HCT116 (cell line): ENCODE measurements at regions not wholly inside any gene's neighbourhood (a gene's known extent, or its start where the extent isn't known, plus 50 kb on each side); places are given as distances from the start of the nearest gene placed in this dataset.

Experiments
- ATAC-seq: fragments of 200-7000 bp; cut with Tn5 transposase; 2 replicates; pipeline ENCODE4 v1.9.1; 2020; ENCODE audit warnings: mild to moderate bottlenecking, moderate library complexity
- BruUV-seq: library from RNA; stranded (reverse); fragments of 400-500 nt; replicated peaks from 2 replicates; lab custom pipeline; 2021; lab: Mats Ljungman, UMichigan
- CTCF ChIA-PET: fragments of 300-600 bp; sonication (Branson Sonifier 250); formaldehyde crosslinking; loops from one replicate; lab custom pipeline; 2021; ENCODE audit warnings: antibody characterized with exemption; lab: Charles Lee
- POLR2A ChIA-PET: fragments of 300-600, 350-600 bp; sonication (Branson Sonifier 250); formaldehyde crosslinking; loops from one replicate; lab custom pipeline; 2021; ENCODE audit warnings: antibody characterized with exemption; lab: Charles Lee
- RAD21 ChIA-PET, 2 experiments: fragments of 300-600 bp; sonication (Branson Sonifier 250); formaldehyde crosslinking; loops; one replicate each; lab custom pipeline; 2023; ENCODE audit warnings: low total read pairs in 2 of 2; ENCODE audit not compliant: uncharacterized antibody in 2 of 2, unreplicated experiment in 2 of 2, low non-redundant PET in 1 of 2; lab: Charles Lee
- DNase-seq: peaks from one replicate; pipeline ENCODE4 v3.0.0-alpha.2; 2010; ENCODE audit warnings: low read depth, low spot score
- H2AFZ ChIP-seq: fragments of 200-600 bp; shearing (Covaris generic), sonication (generic); 2 replicates; pipeline ENCODE4 v1.6.1; 2017; ENCODE audit warnings: low read depth, mixed run types, mixed read lengths, antibody characterized with exemption, low read length; ENCODE audit not compliant: poor library complexity, severe bottlenecking
- H3K27ac ChIP-seq: 2 replicates; pipeline ENCODE4 v1.5.1; 2012; ENCODE audit warnings: low read depth, low read length
- H3K27me3 ChIP-seq: fragments of 200-600 bp; sonication (generic); 2 replicates; pipeline ENCODE4 v1.6.1; 2016; ENCODE audit warnings: mixed run types, low read length, mixed read lengths; ENCODE audit not compliant: insufficient read depth
- H3K36me3 ChIP-seq, 2 experiments: fragments of 200-500 bp in 1 of 2; fragments of 200-600 bp in 1 of 2; sonication (Bioruptor generic) in 1 of 2; sonication (generic) in 1 of 2; 2 replicates each; pipeline versions ENCODE4 v1.5.1 to v1.6.1; 2014 to 2016; ENCODE audit warnings: low read length in 2 of 2, inconsistent platforms in 1 of 2, mixed read lengths in 1 of 2, mixed run types in 1 of 2; ENCODE audit not compliant: insufficient read depth in 2 of 2, control insufficient read depth in 1 of 2
- H3K4me1 ChIP-seq, 2 experiments: fragments of 200-600 bp in 1 of 2; sonication (generic) in 1 of 2; 2 replicates each; pipeline versions ENCODE4 v1.5.1 to v1.6.1; 2012 to 2017; ENCODE audit warnings: low read length in 2 of 2, inconsistent platforms in 1 of 2, mild to moderate bottlenecking in 1 of 2, mixed read lengths in 1 of 2, mixed run types in 1 of 2, moderate library complexity in 1 of 2; ENCODE audit not compliant: insufficient read depth in 2 of 2, control insufficient read depth in 1 of 2
- H3K4me2 ChIP-seq: fragments of 200-600 bp; sonication (generic); 2 replicates; pipeline ENCODE4 v1.6.1; 2017; ENCODE audit warnings: mixed run types, low read length, mixed read lengths
- H3K4me3 ChIP-seq, 2 experiments: fragments of 200-600 bp in 1 of 2; sonication (generic) in 1 of 2; replicated peaks in 1 of 2; 2 replicates each; pipeline ENCODE4 v1.5.1; 2011 to 2016; ENCODE audit warnings: low read length in 2 of 2, control low read depth in 1 of 2, low read depth in 1 of 2, mild to moderate bottlenecking in 1 of 2, mixed read lengths in 1 of 2, mixed run types in 1 of 2
- H3K79me2 ChIP-seq: fragments of 200-600 bp; sonication (generic); 2 replicates; pipeline ENCODE4 v1.6.1; 2017; ENCODE audit warnings: mild to moderate bottlenecking, mixed run types, low read length, moderate library complexity, mixed read lengths; ENCODE audit not compliant: insufficient read depth
- H3K9ac ChIP-seq: fragments of 200-600 bp; sonication (generic); 2 replicates; pipeline ENCODE4 v1.6.1; 2016; ENCODE audit warnings: low read length, mixed read lengths
- H3K9me2 ChIP-seq: fragments of 200-600 bp; sonication (generic), shearing (Covaris generic); 2 replicates; pipeline ENCODE4 v1.6.1; 2017; ENCODE audit warnings: mixed run types, mild to moderate bottlenecking, moderate library complexity; ENCODE audit not compliant: insufficient read depth
- H3K9me3 ChIP-seq, 2 experiments: fragments of 200-500 bp in 1 of 2; fragments of 200-600 bp in 1 of 2; sonication (Bioruptor generic) in 1 of 2; sonication (generic) in 1 of 2; 2 replicates each; pipeline ENCODE4 v1.6.1; 2014 to 2017; ENCODE audit warnings: low read length in 2 of 2, mixed read lengths in 2 of 2, inconsistent platforms in 1 of 2, low read depth in 1 of 2, mild to moderate bottlenecking in 1 of 2, mixed run types in 1 of 2, moderate library complexity in 1 of 2; ENCODE audit not compliant: control insufficient read depth in 1 of 2, insufficient read depth in 1 of 2
- H4K20me1 ChIP-seq: fragments of 200-600 bp; sonication (generic), shearing (Covaris generic); 2 replicates; pipeline ENCODE4 v1.6.1; 2017; ENCODE audit warnings: mixed run types, mild to moderate bottlenecking, moderate library complexity; ENCODE audit not compliant: insufficient read depth
- EGR1 ChIP-seq: IDR thresholded peaks from 2 replicates; pipeline ENCODE4 v1.6.1; 2012; ENCODE audit warnings: low read depth
- ELF1 ChIP-seq: IDR thresholded peaks from 2 replicates; pipeline ENCODE4 v1.6.1; 2012; ENCODE audit warnings: low read depth, borderline replicate concordance
- EZH2phosphoT487 ChIP-seq: fragments of 200-600 bp; IDR thresholded peaks from 2 replicates; pipeline ENCODE4 v1.6.1; 2018; ENCODE audit warnings: antibody characterized with exemption, borderline replicate concordance
- FOSL1 ChIP-seq: IDR thresholded peaks from 2 replicates; pipeline ENCODE4 v1.6.1; 2012; ENCODE audit warnings: low read depth
- POLR2A ChIP-seq: IDR thresholded peaks from 2 replicates; pipeline ENCODE4 v1.7.0; 2011; ENCODE audit warnings: borderline replicate concordance; ENCODE audit not compliant: insufficient read depth, insufficient read length; ENCODE audit errors: extremely low read depth
- SIN3A ChIP-seq: IDR thresholded peaks from 2 replicates; pipeline ENCODE4 v1.6.1; 2012; ENCODE audit warnings: low read depth
- SP1 ChIP-seq: IDR thresholded peaks from 2 replicates; pipeline ENCODE4 v1.6.1; 2012; ENCODE audit warnings: low read depth
- SRF ChIP-seq: IDR thresholded peaks from 2 replicates; pipeline ENCODE4 v1.6.1; 2012; ENCODE audit warnings: low read depth
- YY1 ChIP-seq: IDR thresholded peaks from 2 replicates; pipeline ENCODE4 v1.6.1; 2011; ENCODE audit warnings: low read length, low read depth, moderate library complexity, mild to moderate bottlenecking; ENCODE audit not compliant: insufficient replicate concordance; ENCODE audit errors: extremely low read depth
- intact Hi-C: fragments of 100-400 bp; cut with micrococcal nuclease; formaldehyde crosslinking; loops from 2 replicates; pipeline ENCODE4 v1.10.0; 2022
- TF ChIP-seq, protein P1 (sequence below): IDR thresholded peaks from 2 replicates; pipeline ENCODE4 v1.6.1; 2012
- TF ChIP-seq, protein P2 (sequence below): IDR thresholded peaks from 2 replicates; pipeline ENCODE4 v1.6.1; 2012
- TF ChIP-seq, protein P3 (sequence below): IDR thresholded peaks from 2 replicates; pipeline ENCODE4 v1.6.1; 2011; ENCODE audit warnings: mild to moderate bottlenecking, low read length, moderate library complexity; ENCODE audit not compliant: insufficient replicate concordance; ENCODE audit errors: extremely low read depth

DNA sequence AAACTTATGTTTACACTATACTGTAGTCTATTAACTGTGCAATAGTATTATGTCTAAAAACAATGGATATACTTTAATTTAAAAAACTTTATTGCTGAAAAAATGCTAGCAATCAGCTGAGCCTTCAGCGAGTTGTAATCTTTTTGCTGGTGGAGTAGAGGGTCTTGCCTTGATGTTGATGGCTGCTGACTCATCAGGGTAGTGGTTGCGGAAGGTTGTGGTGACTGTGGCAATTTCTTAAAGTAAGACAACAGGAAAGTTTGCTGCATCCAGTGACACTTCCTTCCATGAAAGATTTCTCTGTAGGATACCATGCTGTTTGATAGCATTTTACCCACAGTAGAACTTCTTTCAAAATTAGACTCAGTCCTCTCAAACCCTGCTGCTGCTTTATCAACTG, 234.7 kb upstream of the CSF3R start:
- no peaks in the 10 kb centered on the region for H4K20me1 ChIP-seq
- H3K9ac ChIP-seq: no peak overlapping the region
- no peak overlapping the region for H3K4me2 ChIP-seq
- H3K9me3 ChIP-seq: no peaks in the 10 kb centered on the region
- no peak overlapping the region for H3K4me3 ChIP-seq
- ChIA-PET POLR2A (no interaction called here), RAD21 (no interaction called here), CTCF (interaction anchor here (1.7 kb wide), 1 partner anchor 14 kb away, joined by 3 read pairs; no protein-coding TSS in a partner anchor)
- no peaks in the 10 kb centered on the region for H3K9me2 ChIP-seq
- intact Hi-C loops: no loop called here
- ATAC-seq (no peak), DNase-seq (no peak)
- no peak for TF ChIP-seq FOSL1
- TF ChIP-seq, protein P1, sequence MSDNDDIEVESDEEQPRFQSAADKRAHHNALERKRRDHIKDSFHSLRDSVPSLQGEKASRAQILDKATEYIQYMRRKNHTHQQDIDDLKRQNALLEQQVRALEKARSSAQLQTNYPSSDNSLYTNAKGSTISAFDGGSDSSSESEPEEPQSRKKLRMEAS: no peak
- TF ChIP-seq, protein P2, sequence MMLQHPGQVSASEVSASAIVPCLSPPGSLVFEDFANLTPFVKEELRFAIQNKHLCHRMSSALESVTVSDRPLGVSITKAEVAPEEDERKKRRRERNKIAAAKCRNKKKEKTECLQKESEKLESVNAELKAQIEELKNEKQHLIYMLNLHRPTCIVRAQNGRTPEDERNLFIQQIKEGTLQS: no peak
- TF ChIP-seq YY1: no peak
- TF ChIP-seq EGR1: no peak
- no peak for TF ChIP-seq SIN3A
- TF ChIP-seq, protein P3, sequence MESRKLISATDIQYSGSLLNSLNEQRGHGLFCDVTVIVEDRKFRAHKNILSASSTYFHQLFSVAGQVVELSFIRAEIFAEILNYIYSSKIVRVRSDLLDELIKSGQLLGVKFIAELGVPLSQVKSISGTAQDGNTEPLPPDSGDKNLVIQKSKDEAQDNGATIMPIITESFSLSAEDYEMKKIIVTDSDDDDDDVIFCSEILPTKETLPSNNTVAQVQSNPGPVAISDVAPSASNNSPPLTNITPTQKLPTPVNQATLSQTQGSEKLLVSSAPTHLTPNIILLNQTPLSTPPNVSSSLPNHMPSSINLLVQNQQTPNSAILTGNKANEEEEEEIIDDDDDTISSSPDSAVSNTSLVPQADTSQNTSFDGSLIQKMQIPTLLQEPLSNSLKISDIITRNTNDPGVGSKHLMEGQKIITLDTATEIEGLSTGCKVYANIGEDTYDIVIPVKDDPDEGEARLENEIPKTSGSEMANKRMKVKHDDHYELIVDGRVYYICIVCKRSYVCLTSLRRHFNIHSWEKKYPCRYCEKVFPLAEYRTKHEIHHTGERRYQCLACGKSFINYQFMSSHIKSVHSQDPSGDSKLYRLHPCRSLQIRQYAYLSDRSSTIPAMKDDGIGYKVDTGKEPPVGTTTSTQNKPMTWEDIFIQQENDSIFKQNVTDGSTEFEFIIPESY: no peak
- no peak for TF ChIP-seq EZH2phosphoT487
- no peak for TF ChIP-seq SP1
- TF ChIP-seq SRF: no peak
- no peak for TF ChIP-seq POLR2A
- no peak for TF ChIP-seq ELF1
- H3K4me1 ChIP-seq: no peaks in the 10 kb centered on the region
- H3K27me3 ChIP-seq: peaks cover 61% of the 10 kb centered on the region
- BruUV-seq: no TSS peak
- H2AFZ ChIP-seq: no peak overlapping the region
- H3K36me3 ChIP-seq: no peaks in the 10 kb centered on the region
- H3K79me2 ChIP-seq: no peaks in the 10 kb centered on the region
- no peak overlapping the region for H3K27ac ChIP-seq
